Frontal cortex (tissue), 3 donors: ENCODE measurements at regions not wholly inside any gene's neighbourhood (a gene's known extent, or its start where the extent isn't known, plus 50 kb on each side); places are given as distances from the start of the nearest gene placed in this dataset.
"Not testable (repeated sequence)": the region's sequence is repeated elsewhere in the genome, so short reads cannot be mapped to it uniquely, and the experiment has no call there.

Source experiments
- DNase-seq, 2 donors: peaks; one replicate each; pipeline ENCODE4 v3.0.0; 2012; ENCODE audit warnings: low spot score in 2 of 2
- FAIRE-seq: peaks from 2 replicates; lab custom pipeline; 2012; peaks lifted over from hg19 to GRCh38; lab: Jason Lieb, UNC
- donor health status: control.
- donor health status: control.
- donor health status: control.

GRCh38 chr6:14987490-14987889 is 258.4 kb upstream of the JARID2 start:
- no peak for FAIRE-seq
- no peak for DNase-seq

GRCh38 chr6:14992382-14992781 is 253.5 kb upstream of the JARID2 start:
- no peak for DNase-seq
- FAIRE-seq: no peak

- FAIRE-seq (no peak), DNase-seq (no peak)
These were observed 250.7 kb upstream of the JARID2 start for GRCh38 chr6:14995208-14995607.

GRCh38 chr6:14995966-14996602 is 249.8 kb upstream of the JARID2 start:
- DNase-seq: no peak
- no peak for FAIRE-seq

GRCh38 chr6:14996892-14997291 is 249.0 kb upstream of the JARID2 start:
- DNase-seq: no peak
- FAIRE-seq: no peak

GRCh38 chr6:14997507-14997906 is 248.4 kb upstream of the JARID2 start:
- DNase-seq: no peak
- no peak for FAIRE-seq

- no peak for DNase-seq
- FAIRE-seq: no peak
These were observed 246.8 kb upstream of the JARID2 start for GRCh38 chr6:14999106-14999505.

- FAIRE-seq (no peak), DNase-seq (no peak)
These were observed 244.5 kb upstream of the JARID2 start for GRCh38 chr6:15001326-15001910.

GRCh38 chr6:15008269-15008668 is 237.6 kb upstream of the JARID2 start:
- FAIRE-seq (no peak), DNase-seq (no peak)

- FAIRE-seq (no peak), DNase-seq (no peak)
These were observed 230.9 kb upstream of the JARID2 start for GRCh38 chr6:15014958-15015357.

- FAIRE-seq: no peak
- no peak for DNase-seq
These were observed 229.1 kb upstream of the JARID2 start for GRCh38 chr6:15016813-15017212.

GRCh38 chr6:15017261-15017660 is 228.6 kb upstream of the JARID2 start:
- no peak for FAIRE-seq
- peak in 1 of 2 donors; percentile 34 for DNase-seq

GRCh38 chr6:15017803-15018202 is 228.1 kb upstream of the JARID2 start:
- no peak for DNase-seq
- no peak for FAIRE-seq

- DNase-seq (no peak), FAIRE-seq (no peak)
These were observed 225.6 kb upstream of the JARID2 start for GRCh38 chr6:15020119-15020770.

GRCh38 chr6:15021074-15021473 is 224.8 kb upstream of the JARID2 start:
- FAIRE-seq (no peak), DNase-seq (no peak)

GRCh38 chr6:15023018-15023417 is 222.9 kb upstream of the JARID2 start:
- not testable (repeated sequence) for DNase-seq, FAIRE-seq

GRCh38 chr6:15023448-15023847 is 222.4 kb upstream of the JARID2 start:
- DNase-seq (no peak), FAIRE-seq (no peak)

GRCh38 chr6:15025446-15025845 is 220.4 kb upstream of the JARID2 start:
- DNase-seq (no peak), FAIRE-seq (no peak)

GRCh38 chr6:15026832-15027231 is 219.0 kb upstream of the JARID2 start:
- no peak for FAIRE-seq
- DNase-seq: no peak

- no peak for FAIRE-seq
- no peak for DNase-seq
These were observed 218.4 kb upstream of the JARID2 start for GRCh38 chr6:15027472-15027871.

GRCh38 chr6:15032015-15032414 is 213.9 kb upstream of the JARID2 start:
- DNase-seq: no peak
- FAIRE-seq: no peak

- FAIRE-seq: no peak
- DNase-seq: no peak
These were observed 212.0 kb upstream of the JARID2 start for GRCh38 chr6:15033850-15034203.
